Suprapubic skin (tissue), 4 donors: ENCODE measurements at regions not wholly inside any gene's neighbourhood (a gene's known extent, or its start where the extent isn't known, plus 50 kb on each side); places are given as distances from the start of the nearest gene placed in this dataset.

Experiments used
- CTCF ChIP-seq, 2 donors: fragments of 200-600 bp in 1 of 2; fragments of 450-650 bp in 1 of 2; sonication (generic) in 1 of 2; IDR thresholded peaks; one replicate each; pipeline ENCODE4 v1.5.1; 2016 to 2019; ENCODE audit warnings: antibody characterized with exemption in 2 of 2, mild to moderate bottlenecking in 1 of 2, moderate library complexity in 1 of 2
- EP300 ChIP-seq: sonication (generic); formaldehyde crosslinking; IDR thresholded peaks from one replicate; pipeline ENCODE4 v1.6.1; 2017; ENCODE audit warnings: antibody characterized with exemption
- POLR2A ChIP-seq, 2 donors: fragments of 450-650 bp; IDR thresholded peaks; one replicate each; pipeline ENCODE4 v1.6.1; 2017; ENCODE audit warnings: antibody characterized with exemption in 2 of 2, mild to moderate bottlenecking in 2 of 2, moderate library complexity in 2 of 2
- POLR2AphosphoS5 ChIP-seq, 3 donors: sonication (generic); formaldehyde crosslinking; IDR thresholded peaks; one replicate each; pipeline ENCODE4 v1.6.1; 2017; ENCODE audit warnings: antibody characterized with exemption in 3 of 3

- TF ChIP-seq CTCF (IDR thresholded peaks at IDR 0.05) (no peak), POLR2AphosphoS5 (IDR thresholded peaks at IDR 0.05) (no peak), POLR2A (IDR thresholded peaks at IDR 0.05) (no peak), EP300 (no peak)
Measured at GRCh38 chr13:106176117-106176516, 359.3 kb downstream of the EFNB2 start.
